ENCODE measurements at regions not wholly inside any gene's neighbourhood (a gene's known extent, or its start where the extent isn't known, plus 50 kb on each side); places are given as distances from the start of the nearest gene placed in this dataset.

GRCh38 chr15:67009576-67010569 lies 55.5 kb upstream of the SMAD3 start:
- H3K56ac ChIP-seq (ENCODE audit: extremely low read depth, insufficient read depth, low read length) = no peak overlapping the region
- H3K9me3 ChIP-seq (ENCODE audit: control insufficient read depth, insufficient read depth, low read length) = no peaks in the 10 kb centered on the region
- no peak overlapping the region for H2BK5ac ChIP-seq (ENCODE audit: low read depth, low read length, poor library complexity, severe bottlenecking)
- in situ Hi-C loops (cut with MboI; ENCODE audit: low sequenced_read_pairs) (no loop called here), dilution Hi-C loops (cut with HindIII; ENCODE audit: low sequenced_read_pairs, unreplicated experiment) (no loop called here), intact Hi-C loops (cut with micrococcal nuclease) (no loop called here)
- ATAC-seq (ENCODE audit: low read depth) (peak; percentile 24; the same call in 1 of the 2 replicates), DNase-seq (no peak)
- no peak overlapping the region for H2BK120ac ChIP-seq (ENCODE audit: low read depth, low read length)
- WGBS, 2 experiments (ENCODE audit: extremely low coverage in 2 of 2, insufficient read length in 1 of 2) = no CpG with 5 or more reads among the region's 7 CpGs
- H3K27ac ChIP-seq (ENCODE audit: insufficient read depth, low read length) = no peak overlapping the region
- no peak overlapping the region for H3K4me2 ChIP-seq (ENCODE audit: low read depth, low read length)
- no peak overlapping the region for H2BK15ac ChIP-seq (ENCODE audit: low read depth, low read length)
- no peak overlapping the region for H2AFZ ChIP-seq (replicated peaks; ENCODE audit: low read length, poor library complexity)
- no peak overlapping the region for H3K23ac ChIP-seq (ENCODE audit: low read depth, low read length)
- peaks cover 13% of the 10 kb centered on the region for H3K4me1 ChIP-seq (ENCODE audit: control insufficient read depth, insufficient read depth, low read length)
- no peaks in the 10 kb centered on the region for H3K36me3 ChIP-seq (ENCODE audit: control insufficient read depth, insufficient read depth, low read length)
- BruUV-seq (replicated peaks) = no TSS peak
- no peaks in the 10 kb centered on the region for H4K20me1 ChIP-seq (ENCODE audit: insufficient read depth, low read length)
- no peak overlapping the region for H3K9ac ChIP-seq (ENCODE audit: low read depth, low read length)
- H3K27me3 ChIP-seq (ENCODE audit: control insufficient read depth, insufficient read depth, low read length) = no peaks in the 10 kb centered on the region
- no peak for TF ChIP-seq RFX5 (IDR thresholded peaks at IDR 0.05; ENCODE audit: low read depth, low read length)
- no peak for TF ChIP-seq BHLHE40 (IDR thresholded peaks at IDR 0.05; ENCODE audit: low read depth, low read length)
- TF ChIP-seq, protein P1, sequence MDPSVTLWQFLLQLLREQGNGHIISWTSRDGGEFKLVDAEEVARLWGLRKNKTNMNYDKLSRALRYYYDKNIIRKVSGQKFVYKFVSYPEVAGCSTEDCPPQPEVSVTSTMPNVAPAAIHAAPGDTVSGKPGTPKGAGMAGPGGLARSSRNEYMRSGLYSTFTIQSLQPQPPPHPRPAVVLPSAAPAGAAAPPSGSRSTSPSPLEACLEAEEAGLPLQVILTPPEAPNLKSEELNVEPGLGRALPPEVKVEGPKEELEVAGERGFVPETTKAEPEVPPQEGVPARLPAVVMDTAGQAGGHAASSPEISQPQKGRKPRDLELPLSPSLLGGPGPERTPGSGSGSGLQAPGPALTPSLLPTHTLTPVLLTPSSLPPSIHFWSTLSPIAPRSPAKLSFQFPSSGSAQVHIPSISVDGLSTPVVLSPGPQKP (IDR thresholded peaks at IDR 0.05; ENCODE audit: borderline replicate concordance, low read depth, low read length) = no peak
- no peak for TF ChIP-seq SMC3 (IDR thresholded peaks at IDR 0.05; ENCODE audit: low read depth, low read length)
- no peak for TF ChIP-seq MAFK (IDR thresholded peaks at IDR 0.05; ENCODE audit: low read depth, low read length)
- no peak for TF ChIP-seq MXI1 (IDR thresholded peaks at IDR 0.05; ENCODE audit: borderline replicate concordance, low read depth, low read length)
- TF ChIP-seq CTCF (conservative IDR thresholded peaks at IDR 0.05; ENCODE audit: low read depth, low read length) = no peak
- TF ChIP-seq MAZ (IDR thresholded peaks at IDR 0.05; ENCODE audit: borderline replicate concordance, low read depth, low read length) = no peak
- no peak for TF ChIP-seq FOS (IDR thresholded peaks at IDR 0.05; ENCODE audit: low read depth, low read length)
- TF ChIP-seq CEBPB (IDR thresholded peaks at IDR 0.05; ENCODE audit: low read depth, low read length) = no peak
- peak overlapping the region; percentile 61 for H2AK9ac ChIP-seq (replicated peaks; ENCODE audit: low read depth, low read length, poor library complexity)
- H3K9me1 ChIP-seq (ENCODE audit: insufficient read depth, low read length) = peaks cover 12% of the 10 kb centered on the region
- H4K8ac ChIP-seq (ENCODE audit: low read depth in 2 of 2, low read length in 2 of 2) = no peak overlapping the region
- H3K14ac ChIP-seq (replicated peaks; ENCODE audit: low read depth, low read length) = no peak overlapping the region
- H2AK5ac ChIP-seq (ENCODE audit: low read depth, low read length) = peak overlapping the region; percentile 69
- POLR2A ChIA-PET (ENCODE audit: unreplicated experiment) = no interaction called here
- H4K5ac ChIP-seq (ENCODE audit: low read depth, low read length) = no peak overlapping the region
- no peak overlapping the region for H3K4ac ChIP-seq (ENCODE audit: low read depth, low read length)
- CTCF ChIA-PET = interaction anchor here (0.6 kb wide), 1 partner anchor 38 kb away, joined by 3 read pairs; no protein-coding TSS in a partner anchor
- H4K91ac ChIP-seq (ENCODE audit: insufficient read depth, low read depth, low read length) = no peak overlapping the region
- no peak overlapping the region for H2BK20ac ChIP-seq (ENCODE audit: low read depth, low read length)
- no peak overlapping the region for H3K18ac ChIP-seq (ENCODE audit: low read depth, low read length)
- no peak overlapping the region for H3K4me3 ChIP-seq (ENCODE audit: insufficient read depth, low read depth, low read length)
- no peaks in the 10 kb centered on the region; a peak in 1 of 4 replicates for H3K79me1 ChIP-seq (ENCODE audit: low read depth in 1 of 2, low read length in 2 of 2)
